Fibroblast of lung (primary cell): ENCODE measurements at regions not wholly inside any gene's neighbourhood (a gene's known extent, or its start where the extent isn't known, plus 50 kb on each side); places are given as distances from the start of the nearest gene placed in this dataset.

ENCODE experiments used
- EZH2 ChIP-seq: IDR thresholded peaks from 2 replicates; pipeline ENCODE4 v1.5.1; 2012; ENCODE audit warnings: low read length, control low read depth, mild to moderate bottlenecking; ENCODE audit errors: missing control alignments
- TF ChIP-seq, protein P1 (sequence below), 2 donors: IDR thresholded peaks in 1 of 2; conservative IDR thresholded peaks in 1 of 2; 1 replicate in 1 of 2; 2 replicates in 1 of 2; pipeline ENCODE4 v1.5.1; 2011 to 2012; ENCODE audit warnings: low read length in 2 of 2, control low read depth in 1 of 2, inconsistent platforms in 1 of 2, low read depth in 1 of 2, mild to moderate bottlenecking in 1 of 2

- TF ChIP-seq, protein P1, sequence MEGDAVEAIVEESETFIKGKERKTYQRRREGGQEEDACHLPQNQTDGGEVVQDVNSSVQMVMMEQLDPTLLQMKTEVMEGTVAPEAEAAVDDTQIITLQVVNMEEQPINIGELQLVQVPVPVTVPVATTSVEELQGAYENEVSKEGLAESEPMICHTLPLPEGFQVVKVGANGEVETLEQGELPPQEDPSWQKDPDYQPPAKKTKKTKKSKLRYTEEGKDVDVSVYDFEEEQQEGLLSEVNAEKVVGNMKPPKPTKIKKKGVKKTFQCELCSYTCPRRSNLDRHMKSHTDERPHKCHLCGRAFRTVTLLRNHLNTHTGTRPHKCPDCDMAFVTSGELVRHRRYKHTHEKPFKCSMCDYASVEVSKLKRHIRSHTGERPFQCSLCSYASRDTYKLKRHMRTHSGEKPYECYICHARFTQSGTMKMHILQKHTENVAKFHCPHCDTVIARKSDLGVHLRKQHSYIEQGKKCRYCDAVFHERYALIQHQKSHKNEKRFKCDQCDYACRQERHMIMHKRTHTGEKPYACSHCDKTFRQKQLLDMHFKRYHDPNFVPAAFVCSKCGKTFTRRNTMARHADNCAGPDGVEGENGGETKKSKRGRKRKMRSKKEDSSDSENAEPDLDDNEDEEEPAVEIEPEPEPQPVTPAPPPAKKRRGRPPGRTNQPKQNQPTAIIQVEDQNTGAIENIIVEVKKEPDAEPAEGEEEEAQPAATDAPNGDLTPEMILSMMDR (conservative IDR thresholded peaks at IDR 0.05 in 1 of 2, IDR thresholded peaks at IDR 0.05 in 1 of 2; ENCODE audit: low read depth in 1 of 2, low read length in 2 of 2), result no peak
- no peak for TF ChIP-seq EZH2
Measured at GRCh38 chr12:92546259-92546634, 156.5 kb upstream of the PLEKHG7 start.
